CD4-positive, alpha-beta T cell treated with Interleukin-21 for 1 hour (primary cell): ENCODE measurements at regions not wholly inside any gene's neighbourhood (a gene's known extent, or its start where the extent isn't known, plus 50 kb on each side); places are given as distances from the start of the nearest gene placed in this dataset.

Experiments used
- DNase-seq: peaks from one replicate; pipeline ENCODE4 v3.0.0-alpha.2; 2020

GRCh38 chr16:64892835-64893785, 228.8 kb downstream of the CDH11 start:
- no peak for DNase-seq

- no peak for DNase-seq
Observed at GRCh38 chr16:64889446-64889845, 232.4 kb downstream of the CDH11 start.

- no peak for DNase-seq
Observed at GRCh38 chr16:64887651-64888050, 234.2 kb downstream of the CDH11 start.

- DNase-seq, result no peak
Observed at GRCh38 chr16:64882078-64882784, 239.6 kb downstream of the CDH11 start.

- no peak for DNase-seq
Observed at GRCh38 chr16:64880994-64881393, 240.9 kb downstream of the CDH11 start.

- no peak for DNase-seq
Observed at GRCh38 chr16:64880006-64880405, 241.9 kb downstream of the CDH11 start.

- DNase-seq, result no peak
Observed at GRCh38 chr16:64878940-64879339, 242.9 kb downstream of the CDH11 start.

- DNase-seq, result no peak
Observed at GRCh38 chr16:64872101-64872500, 249.8 kb downstream of the CDH11 start.

GRCh38 chr16:64870859-64871258, 251.0 kb downstream of the CDH11 start:
- no peak for DNase-seq

GRCh38 chr16:64869781-64870180, 252.1 kb downstream of the CDH11 start:
- DNase-seq, result no peak

- no peak for DNase-seq
Observed at GRCh38 chr16:64866021-64866420, 255.8 kb downstream of the CDH11 start.

- DNase-seq, result no peak
Observed at GRCh38 chr16:64865069-64865696, 256.7 kb downstream of the CDH11 start.

- DNase-seq, result no peak
Observed at GRCh38 chr16:64864232-64864809, 257.5 kb downstream of the CDH11 start.

GRCh38 chr16:64858076-64858475, 263.8 kb downstream of the CDH11 start:
- DNase-seq, result no peak

- DNase-seq, result no peak
Observed at GRCh38 chr16:64857411-64857810, 264.5 kb downstream of the CDH11 start.

- no peak for DNase-seq
Observed at GRCh38 chr16:64853551-64853950, 268.3 kb downstream of the CDH11 start.

GRCh38 chr16:64846966-64847365, 274.9 kb downstream of the CDH11 start:
- no peak for DNase-seq

GRCh38 chr16:64845071-64845470, 276.8 kb downstream of the CDH11 start:
- no peak for DNase-seq

GRCh38 chr16:64841482-64841881, 280.4 kb downstream of the CDH11 start:
- DNase-seq, result no peak

- DNase-seq, result no peak
Observed at GRCh38 chr16:64841071-64841470, 280.8 kb downstream of the CDH11 start.

GRCh38 chr16:64830653-64831052, 291.2 kb downstream of the CDH11 start:
- no peak for DNase-seq

GRCh38 chr16:64829678-64830077, 292.2 kb downstream of the CDH11 start:
- DNase-seq, result no peak

GRCh38 chr16:64826374-64826773, 295.5 kb downstream of the CDH11 start:
- DNase-seq, result no peak
